ENCODE measurements at regions not wholly inside any gene's neighbourhood (a gene's known extent, or its start where the extent isn't known, plus 50 kb on each side); places are given as distances from the start of the nearest gene placed in this dataset.
"Not testable (repeated sequence)": the region's sequence is repeated elsewhere in the genome, so short reads cannot be mapped to it uniquely, and the experiment has no call there.

GRCh38 chr2:139556789-139557188, 776.6 kb upstream of the NXPH2 start:
- TF ChIP-seq CTCF (IDR thresholded peaks at IDR 0.05; ENCODE audit: borderline replicate concordance, insufficient read depth, low read depth, low read length), result no peak

GRCh38 chr2:139550873-139551272, 770.7 kb upstream of the NXPH2 start:
- no peak overlapping the region for H3K4me3 ChIP-seq (ENCODE audit: low read depth, low read length)
- no peak for TF ChIP-seq CTCF (IDR thresholded peaks at IDR 0.05; ENCODE audit: borderline replicate concordance, insufficient read depth, low read depth, low read length)

More at GRCh38 chr2:139556789-139557188, 776.6 kb upstream of the NXPH2 start:
- no peak overlapping the region for H3K4me3 ChIP-seq (ENCODE audit: low read depth, low read length)

GRCh38 chr2:139550341-139550740, 770.2 kb upstream of the NXPH2 start:
- no peak overlapping the region for H3K4me3 ChIP-seq (ENCODE audit: low read depth, low read length)
- TF ChIP-seq CTCF (IDR thresholded peaks at IDR 0.05; ENCODE audit: borderline replicate concordance, insufficient read depth, low read depth, low read length), result no peak

- no peak for TF ChIP-seq CTCF (IDR thresholded peaks at IDR 0.05; ENCODE audit: borderline replicate concordance, insufficient read depth, low read depth, low read length)
Measured at GRCh38 chr2:139544186-139544851, 764.1 kb upstream of the NXPH2 start.

GRCh38 chr2:139538332-139539020, 758.3 kb upstream of the NXPH2 start:
- not testable (repeated sequence) for H3K4me3 ChIP-seq (ENCODE audit: low read depth, low read length)

More at GRCh38 chr2:139544186-139544851, 764.1 kb upstream of the NXPH2 start:
- H3K4me3 ChIP-seq (ENCODE audit: low read depth, low read length), result no peak overlapping the region

GRCh38 chr2:139529080-139529479, 748.9 kb upstream of the NXPH2 start:
- H3K4me3 ChIP-seq (ENCODE audit: low read depth, low read length), result no peak overlapping the region
- TF ChIP-seq CTCF (IDR thresholded peaks at IDR 0.05; ENCODE audit: borderline replicate concordance, insufficient read depth, low read depth, low read length), result no peak

GRCh38 chr2:139526781-139527180, 746.6 kb upstream of the NXPH2 start:
- TF ChIP-seq CTCF (IDR thresholded peaks at IDR 0.05; ENCODE audit: borderline replicate concordance, insufficient read depth, low read depth, low read length), result no peak
- H3K4me3 ChIP-seq (ENCODE audit: low read depth, low read length), result no peak overlapping the region

Data from GM12875 (cell line).